Muscle layer of colon (tissue), 2 donors: ENCODE measurements at regions not wholly inside any gene's neighbourhood (a gene's known extent, or its start where the extent isn't known, plus 50 kb on each side); places are given as distances from the start of the nearest gene placed in this dataset.

Source experiments
- H3K27ac ChIP-seq: one replicate; pipeline ENCODE4 v1.7.0; 2013; ENCODE audit warnings: low read depth, mild to moderate bottlenecking, low read length, moderate library complexity
- H3K27me3 ChIP-seq, 2 donors: one replicate each; pipeline ENCODE4 v1.7.0; 2013; ENCODE audit warnings: low read length in 2 of 2, mild to moderate bottlenecking in 2 of 2; ENCODE audit not compliant: insufficient read depth in 2 of 2, control insufficient read depth in 1 of 2
- H3K36me3 ChIP-seq: one replicate; pipeline ENCODE4 v1.7.0; 2013; ENCODE audit warnings: mild to moderate bottlenecking, low read length; ENCODE audit not compliant: insufficient read depth
- H3K4me1 ChIP-seq: one replicate; pipeline ENCODE4 v1.7.0; 2013; ENCODE audit warnings: mild to moderate bottlenecking, low read length; ENCODE audit not compliant: insufficient read depth
- H3K4me3 ChIP-seq, 2 donors: one replicate each; pipeline ENCODE4 v1.7.0; 2013; ENCODE audit warnings: low read length in 2 of 2, low read depth in 1 of 2, mild to moderate bottlenecking in 1 of 2, moderate library complexity in 1 of 2
- H3K9ac ChIP-seq: one replicate; pipeline ENCODE4 v1.7.0; 2013; ENCODE audit warnings: low read length
- H3K9me3 ChIP-seq: one replicate; pipeline ENCODE4 v1.7.0; 2013; ENCODE audit warnings: mild to moderate bottlenecking, low read length
- donor health status: abdominal sarcoma.
- donor health status: Adenocarcinoma of cecum.

DNA sequence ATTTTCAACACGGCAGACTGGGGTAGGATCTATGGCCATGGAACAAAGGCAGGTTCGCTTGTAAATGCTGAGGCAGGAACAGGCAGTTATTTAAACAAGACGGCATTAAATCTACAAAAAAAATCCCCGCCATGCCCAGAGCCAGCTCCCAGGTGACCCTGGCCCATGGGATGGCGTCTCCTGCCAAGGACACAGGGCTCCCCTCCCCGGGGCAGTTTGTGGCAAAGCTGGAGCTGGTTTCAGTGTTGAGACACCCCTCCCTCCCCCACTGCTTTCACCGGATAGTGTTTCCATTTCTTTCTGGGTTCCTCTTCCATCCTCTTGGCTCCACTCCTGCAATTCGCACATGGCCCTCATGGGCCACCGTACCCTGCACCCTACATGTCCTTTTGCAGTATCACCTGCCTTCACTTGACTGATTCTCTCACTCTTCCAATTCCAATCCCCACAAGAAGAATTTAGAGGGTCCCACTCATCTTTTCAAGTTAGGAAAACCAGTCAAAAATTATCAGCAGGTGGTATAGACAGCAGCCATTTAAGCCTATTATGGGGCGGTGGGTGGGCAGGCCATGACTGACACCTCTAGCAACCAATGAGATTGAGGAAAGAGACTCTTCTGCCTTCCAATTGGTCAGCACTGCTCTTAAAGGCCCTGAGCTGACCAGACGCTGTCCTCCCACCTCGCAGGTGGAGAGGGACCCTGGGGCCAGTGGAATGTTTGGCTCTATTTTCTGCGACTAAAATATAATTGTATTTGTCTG is 52.0 kb downstream of the OLIG1 start:
- H3K9ac ChIP-seq: no peak overlapping the region
- H3K36me3 ChIP-seq: no peaks in the 10 kb centered on the region
- no peaks in the 10 kb centered on the region for H3K9me3 ChIP-seq
- no peak overlapping the region for H3K4me3 ChIP-seq
- no peak overlapping the region for H3K27ac ChIP-seq
- no peaks in the 10 kb centered on the region for H3K4me1 ChIP-seq
- peaks cover 0 to 8% of the 10 kb centered on the region in 2 donors for H3K27me3 ChIP-seq

DNA sequence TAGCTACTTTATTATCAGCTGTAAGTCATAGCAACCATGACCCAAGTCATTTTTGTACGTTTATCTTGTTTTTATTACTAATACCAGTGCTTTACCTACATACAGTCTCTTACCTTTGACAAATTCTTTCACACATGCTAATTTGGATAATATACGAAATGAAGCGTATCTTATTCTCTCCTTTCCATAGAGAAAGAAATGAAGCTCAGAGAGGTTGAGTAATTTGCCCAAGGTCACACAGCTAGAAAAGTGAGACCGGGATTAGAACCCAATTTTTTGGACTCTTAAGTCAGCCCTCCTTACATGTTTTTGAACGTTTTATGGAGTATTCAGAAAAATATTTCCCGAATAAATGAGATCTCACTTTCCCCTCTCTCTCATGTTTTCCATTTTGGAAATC is 52.6 kb downstream of the OLIG1 start:
- Histone ChIP-seq H3K9ac (no peak overlapping the region), H3K36me3 (no peaks in the 10 kb centered on the region), H3K9me3 (no peaks in the 10 kb centered on the region), H3K4me3 (no peak overlapping the region), H3K4me1 (no peaks in the 10 kb centered on the region), H3K27ac (no peak overlapping the region), H3K27me3 (peaks cover 0 to 8% of the 10 kb centered on the region in 2 donors)

DNA sequence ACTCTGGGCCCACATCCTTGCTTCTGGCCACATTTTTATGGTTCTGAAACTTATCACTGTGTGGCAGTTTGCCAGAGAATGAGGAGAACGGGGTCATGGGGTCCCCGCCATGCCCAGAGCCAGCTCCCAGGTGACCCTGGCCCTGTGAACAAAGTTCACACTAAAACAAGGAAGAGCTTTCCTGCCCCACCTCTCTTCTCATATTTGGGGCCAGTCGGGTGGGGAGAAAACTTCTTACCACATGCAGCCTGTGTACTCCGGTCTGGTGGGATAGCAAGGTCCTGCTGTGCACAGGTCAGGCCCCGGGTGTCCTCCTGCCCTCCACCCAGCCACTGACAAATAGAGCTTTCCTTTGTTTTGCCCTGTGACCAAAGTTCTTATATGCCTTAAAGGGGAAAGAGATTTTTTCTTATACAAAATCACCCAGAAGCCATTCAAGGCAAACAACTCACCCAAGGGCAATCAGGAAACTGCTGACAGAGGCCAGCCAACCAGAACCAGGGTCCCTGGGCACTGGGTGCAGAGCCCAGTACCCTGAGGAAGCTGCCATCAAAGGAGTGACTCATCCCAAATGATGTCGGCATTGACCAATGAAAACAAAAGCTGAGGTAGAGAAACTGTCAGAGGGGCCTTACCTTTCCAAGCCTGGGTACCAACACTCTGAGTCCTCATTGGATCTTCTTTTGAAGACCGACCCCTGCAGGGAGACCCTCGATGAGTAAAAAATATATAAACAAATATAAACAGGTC is 53.6 kb downstream of the OLIG1 start:
- H3K4me1 ChIP-seq: no peaks in the 10 kb centered on the region
- no peak overlapping the region for H3K9ac ChIP-seq
- H3K4me3 ChIP-seq: no peak overlapping the region
- peaks cover 0 to 8% of the 10 kb centered on the region in 2 donors for H3K27me3 ChIP-seq
- H3K9me3 ChIP-seq: no peaks in the 10 kb centered on the region
- no peaks in the 10 kb centered on the region for H3K36me3 ChIP-seq
- H3K27ac ChIP-seq: no peak overlapping the region

DNA sequence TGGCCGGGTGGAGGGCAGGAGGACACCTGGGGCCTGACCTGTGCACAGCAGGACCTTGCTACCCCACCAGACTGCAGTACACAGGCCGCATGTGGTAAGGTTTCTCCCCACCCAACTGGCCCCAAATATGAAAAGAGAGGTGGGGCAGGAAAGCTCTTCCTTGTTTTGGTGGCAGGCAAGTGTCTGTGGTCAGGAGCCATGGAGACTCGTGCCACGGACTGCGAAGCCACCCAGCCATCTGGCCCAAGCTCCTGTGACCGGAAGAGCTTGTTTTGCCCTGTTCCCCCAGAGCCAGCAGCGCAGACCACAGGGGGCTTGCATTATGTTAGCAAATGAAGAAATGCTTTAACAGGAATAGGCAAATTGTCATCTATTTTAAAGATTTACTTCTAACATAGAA is 54.9 kb downstream of the OLIG1 start:
- Histone ChIP-seq H3K27ac (no peak overlapping the region), H3K27me3 (peaks cover 0 to 8% of the 10 kb centered on the region in 2 donors), H3K4me1 (no peaks in the 10 kb centered on the region), H3K9ac (no peak overlapping the region), H3K4me3 (no peak overlapping the region), H3K36me3 (no peaks in the 10 kb centered on the region), H3K9me3 (no peaks in the 10 kb centered on the region)

DNA sequence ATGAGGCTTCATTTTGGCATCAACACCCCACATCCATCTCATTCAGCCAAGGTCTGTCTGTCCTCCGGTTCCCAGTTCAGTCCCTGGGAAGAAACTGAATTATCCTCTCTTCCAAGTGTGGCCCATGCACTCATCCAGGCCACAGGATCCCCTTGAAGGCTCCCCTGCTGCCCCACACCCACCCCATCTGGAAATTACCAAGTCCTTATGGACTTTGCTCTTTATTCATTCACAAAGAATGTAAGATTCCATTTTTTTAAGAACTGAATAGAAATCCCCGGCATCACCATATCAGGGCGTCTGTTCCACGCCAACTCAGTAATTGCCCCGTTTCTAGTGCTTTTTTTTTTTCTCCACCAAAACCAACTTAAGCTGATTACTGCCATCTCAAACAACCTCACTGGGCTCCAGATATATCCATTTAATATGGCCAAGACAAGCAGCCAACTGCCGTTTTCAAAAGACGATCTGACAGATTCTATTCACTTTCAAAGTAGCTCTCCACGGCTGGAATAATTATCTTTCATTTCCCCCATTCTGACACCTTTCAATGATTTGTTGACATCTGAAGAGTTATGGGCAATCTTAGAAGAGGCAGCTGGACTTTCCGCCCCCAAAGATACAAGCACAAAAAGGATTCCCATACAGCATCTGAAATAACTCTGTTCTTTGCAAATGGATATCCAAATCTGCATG is 55.9 kb downstream of the OLIG1 start:
- no peak overlapping the region for H3K9ac ChIP-seq
- H3K27me3 ChIP-seq: peaks cover 0 to 8% of the 10 kb centered on the region in 2 donors
- no peak overlapping the region for H3K27ac ChIP-seq
- H3K4me1 ChIP-seq: no peaks in the 10 kb centered on the region
- no peaks in the 10 kb centered on the region for H3K36me3 ChIP-seq
- H3K9me3 ChIP-seq: no peaks in the 10 kb centered on the region
- H3K4me3 ChIP-seq: no peak overlapping the region

DNA sequence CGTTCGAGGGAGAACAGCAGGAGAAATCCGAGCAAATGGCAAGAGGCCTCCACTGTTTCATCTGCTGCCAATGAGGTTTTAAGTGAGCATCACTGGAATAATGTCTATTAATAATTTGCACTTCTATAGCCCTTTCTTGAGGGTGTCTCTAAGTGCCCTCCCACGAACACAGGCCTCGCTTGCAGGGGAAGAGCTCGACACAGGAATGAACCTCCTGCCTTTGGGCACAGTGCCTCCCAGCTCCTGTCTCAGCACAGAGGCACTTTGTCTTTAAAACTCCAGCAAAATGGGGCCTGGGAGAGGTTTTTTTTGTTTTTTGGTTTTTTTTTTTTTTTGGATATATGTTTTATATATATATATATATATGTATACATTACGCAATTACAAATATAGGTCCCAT is 56.6 kb downstream of the OLIG1 start:
- Histone ChIP-seq H3K4me3 (no peak overlapping the region), H3K9ac (no peak overlapping the region), H3K27ac (no peak overlapping the region), H3K9me3 (no peaks in the 10 kb centered on the region), H3K27me3 (peaks cover 0 to 13% of the 10 kb centered on the region in 2 donors), H3K4me1 (no peaks in the 10 kb centered on the region), H3K36me3 (no peaks in the 10 kb centered on the region)

DNA sequence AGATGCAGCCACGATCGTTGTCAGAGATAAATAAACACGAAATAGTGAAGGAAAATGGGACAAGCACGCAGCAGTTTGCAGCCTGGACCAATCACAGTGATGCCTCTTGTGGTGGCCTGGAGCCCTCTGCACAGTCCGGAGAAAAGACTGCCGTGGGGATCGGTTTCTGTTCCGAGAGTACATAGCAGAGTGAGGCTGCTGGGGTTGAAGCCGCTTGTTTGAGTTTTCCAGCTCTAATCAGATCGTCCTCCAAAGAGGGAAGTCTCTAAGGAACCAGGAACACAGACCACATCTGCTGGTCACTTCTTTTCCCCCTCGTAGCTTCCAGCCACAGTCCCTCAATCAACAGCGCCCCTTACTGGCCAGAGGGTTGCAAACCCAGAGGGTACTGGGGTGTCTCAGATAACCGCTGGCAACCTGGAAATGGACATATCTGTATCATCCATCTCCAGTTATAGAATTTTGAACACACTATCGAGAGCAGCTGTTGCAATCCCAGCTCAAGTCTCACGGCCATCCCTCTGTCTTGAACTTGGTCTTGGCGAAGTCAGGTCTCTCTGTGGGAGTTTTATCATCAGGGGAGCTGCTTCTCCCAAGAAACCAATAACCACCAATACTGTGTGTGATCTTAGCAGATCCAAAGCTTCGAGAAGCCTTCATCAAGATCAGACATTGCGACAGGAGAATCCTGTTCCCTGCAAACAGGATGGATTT is 57.4 kb downstream of the OLIG1 start:
- Histone ChIP-seq H3K36me3 (no peaks in the 10 kb centered on the region), H3K4me3 (peak overlapping the region; percentile 20 to 28), H3K27me3 (peaks cover 0 to 16% of the 10 kb centered on the region in 2 donors), H3K9ac (no peak overlapping the region), H3K27ac (no peak overlapping the region), H3K4me1 (no peaks in the 10 kb centered on the region), H3K9me3 (no peaks in the 10 kb centered on the region)

DNA sequence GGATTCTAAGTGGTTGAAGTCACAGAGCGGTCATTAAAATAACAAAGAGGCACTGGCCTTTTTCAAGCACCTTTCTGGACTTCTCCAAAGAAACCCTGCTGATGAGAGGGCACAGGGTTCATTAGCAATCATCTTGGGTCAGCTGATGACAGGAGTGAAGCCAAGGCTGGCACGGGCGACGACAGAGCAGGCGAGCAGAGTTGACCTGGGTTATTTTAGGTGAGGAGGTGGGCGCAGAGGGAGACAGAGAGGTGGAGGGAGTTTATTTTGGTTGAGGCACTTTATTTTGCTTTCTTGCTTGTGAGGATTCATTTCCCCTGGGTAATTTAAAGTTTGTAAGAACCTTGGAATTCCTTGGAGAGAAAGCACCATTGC is 57.9 kb downstream of the OLIG1 start:
- H3K9ac ChIP-seq: no peak overlapping the region
- H3K27me3 ChIP-seq: peaks cover 0 to 16% of the 10 kb centered on the region in 2 donors
- no peak overlapping the region for H3K4me3 ChIP-seq
- no peaks in the 10 kb centered on the region for H3K36me3 ChIP-seq
- no peaks in the 10 kb centered on the region for H3K9me3 ChIP-seq
- no peaks in the 10 kb centered on the region for H3K4me1 ChIP-seq
- no peak overlapping the region for H3K27ac ChIP-seq

DNA sequence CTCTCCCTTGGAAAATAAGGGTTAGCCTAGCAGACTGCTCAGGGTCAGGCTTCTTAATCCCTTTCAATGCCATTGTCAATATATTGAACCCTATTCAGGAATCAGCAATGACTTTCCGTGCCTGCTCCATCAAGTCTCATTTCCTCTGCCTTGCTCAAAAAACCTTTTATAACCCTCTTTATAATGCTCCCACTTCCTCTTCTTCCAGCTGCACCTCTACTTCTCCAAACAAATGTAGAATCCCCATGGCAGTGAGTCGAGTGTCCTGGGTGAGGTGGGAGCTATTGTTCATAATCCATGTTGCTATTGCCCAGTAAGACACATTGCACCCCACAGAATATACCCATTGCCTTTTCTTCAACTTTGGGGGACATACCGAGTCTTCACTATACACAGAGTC is 58.6 kb downstream of the OLIG1 start:
- Histone ChIP-seq H3K4me3 (no peak overlapping the region), H3K9me3 (no peaks in the 10 kb centered on the region), H3K4me1 (no peaks in the 10 kb centered on the region), H3K27me3 (peaks cover 0 to 10% of the 10 kb centered on the region in 2 donors), H3K9ac (no peak overlapping the region), H3K36me3 (no peaks in the 10 kb centered on the region), H3K27ac (no peak overlapping the region)

DNA sequence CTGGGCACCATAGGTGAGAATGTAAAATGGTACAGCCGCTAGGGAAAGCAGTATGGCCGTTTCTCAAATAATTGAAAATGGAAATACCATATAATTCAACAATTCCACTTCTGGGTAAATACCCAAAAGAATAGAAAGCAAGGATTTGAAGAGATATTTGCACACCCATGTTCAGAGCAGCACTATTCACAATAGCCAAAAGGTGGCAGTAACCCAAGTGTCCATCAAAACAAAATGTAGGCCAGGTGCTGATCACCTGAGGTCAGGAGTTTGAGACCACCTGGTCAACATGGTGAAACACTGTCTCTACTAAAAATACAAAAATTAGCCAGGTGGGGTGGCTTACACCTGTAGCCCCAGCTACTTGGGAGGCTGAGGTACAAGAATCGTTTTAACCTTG is 62.1 kb downstream of the OLIG1 start:
- Histone ChIP-seq H3K9me3 (no peaks in the 10 kb centered on the region), H3K4me1 (no peaks in the 10 kb centered on the region), H3K27me3 (peaks cover 0 to 8% of the 10 kb centered on the region in 2 donors), H3K36me3 (no peaks in the 10 kb centered on the region), H3K4me3 (no peak overlapping the region), H3K27ac (no peak overlapping the region), H3K9ac (no peak overlapping the region)

DNA sequence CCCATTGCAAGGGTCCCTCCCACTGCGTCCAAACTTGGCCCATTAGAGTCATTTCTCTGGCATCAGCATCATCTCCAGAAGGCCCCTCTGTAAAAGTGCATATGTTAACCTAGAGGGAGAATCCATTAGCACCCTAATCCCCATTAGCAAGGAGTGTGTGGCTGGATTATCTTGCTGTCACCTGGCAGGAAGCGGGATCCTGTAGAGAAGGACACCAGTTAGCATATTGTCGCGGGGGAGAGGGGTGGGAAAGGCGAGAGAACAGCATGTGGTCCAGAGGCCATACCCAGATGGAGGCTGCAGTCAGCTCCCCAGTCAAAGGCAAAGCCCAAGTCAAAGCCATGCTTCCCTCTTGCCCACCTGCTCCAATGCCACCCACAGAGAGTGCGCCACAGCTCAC is 64.0 kb downstream of the OLIG1 start:
- H3K4me3 ChIP-seq: no peak overlapping the region
- H3K9me3 ChIP-seq: no peaks in the 10 kb centered on the region
- H3K36me3 ChIP-seq: no peaks in the 10 kb centered on the region
- H3K27ac ChIP-seq: no peak overlapping the region
- peaks cover 0 to 8% of the 10 kb centered on the region in 2 donors for H3K27me3 ChIP-seq
- H3K9ac ChIP-seq: no peak overlapping the region
- H3K4me1 ChIP-seq: no peaks in the 10 kb centered on the region
